HG03432 (cell line): ENCODE measurements at regions not wholly inside any gene's neighbourhood (a gene's known extent, or its start where the extent isn't known, plus 50 kb on each side); places are given as distances from the start of the nearest gene placed in this dataset.

Experiments used
- ATAC-seq: cut with Tn5 transposase; IDR thresholded peaks from one replicate; pipeline ENCODE4 v1.9.1; 2021; ENCODE audit warnings: mild to moderate bottlenecking, moderate library complexity; ENCODE audit not compliant: unreplicated experiment

- no peak for ATAC-seq
Measured at GRCh38 chr2:148567716-148568115, 76.8 kb upstream of the EPC2 start.

GRCh38 chr2:148568597-148568996, 76.0 kb upstream of the EPC2 start:
- no peak for ATAC-seq

GRCh38 chr2:148569221-148569620, 75.3 kb upstream of the EPC2 start:
- no peak for ATAC-seq

GRCh38 chr2:148570989-148571388, 73.6 kb upstream of the EPC2 start:
- no peak for ATAC-seq

GRCh38 chr2:148577845-148578492, 66.6 kb upstream of the EPC2 start:
- no peak for ATAC-seq

GRCh38 chr2:148578493-148578884, 66.1 kb upstream of the EPC2 start:
- no peak for ATAC-seq

GRCh38 chr2:148582679-148583511, 61.7 kb upstream of the EPC2 start:
- ATAC-seq: peak; percentile 39

GRCh38 chr2:148585696-148586095, 58.9 kb upstream of the EPC2 start:
- no peak for ATAC-seq

- ATAC-seq: no peak
Measured at GRCh38 chr2:148586522-148587128, 57.9 kb upstream of the EPC2 start.

- no peak for ATAC-seq
Measured at GRCh38 chr2:148590612-148591011, 53.9 kb upstream of the EPC2 start.

GRCh38 chr2:148592791-148593190, 51.8 kb upstream of the EPC2 start:
- ATAC-seq: no peak

GRCh38 chr2:148593421-148593820, 51.1 kb upstream of the EPC2 start:
- no peak for ATAC-seq

GRCh38 chr2:148594216-148594615, 50.3 kb upstream of the EPC2 start:
- ATAC-seq: no peak
